Aorta (tissue), 5 donors: ENCODE measurements at regions not wholly inside any gene's neighbourhood (a gene's known extent, or its start where the extent isn't known, plus 50 kb on each side); places are given as distances from the start of the nearest gene placed in this dataset.

Experiments used
- ATAC-seq: fragments of 200-7000 bp; cut with Tn5 transposase; one replicate; pipeline ENCODE4 v1.9.1; 2022; ENCODE audit warnings: moderate library complexity; ENCODE audit not compliant: low FRiP score
- DNase-seq, 2 donors: peaks; one replicate each; pipeline ENCODE4 v3.0.0-alpha.2; 2020
- H3K27ac ChIP-seq, 2 donors: one replicate each; pipeline ENCODE4 v1.5.1; 2013; ENCODE audit warnings: low read length in 2 of 2, mild to moderate bottlenecking in 2 of 2, moderate library complexity in 2 of 2, control low read depth in 1 of 2, inconsistent platforms in 1 of 2, low read depth in 1 of 2
- H3K27me3 ChIP-seq, 2 donors: one replicate each; pipeline ENCODE4 v1.6.1; 2013; ENCODE audit warnings: control low read depth in 1 of 2, low read length in 1 of 2, mild to moderate bottlenecking in 1 of 2, moderate library complexity in 1 of 2; ENCODE audit not compliant: insufficient read depth in 2 of 2, control insufficient read depth in 1 of 2
- H3K36me3 ChIP-seq, 2 donors: one replicate each; pipeline ENCODE4 v1.6.1; 2013; ENCODE audit warnings: control low read depth in 1 of 2, low read length in 1 of 2, mild to moderate bottlenecking in 1 of 2; ENCODE audit not compliant: insufficient read depth in 2 of 2, control insufficient read depth in 1 of 2
- H3K4me1 ChIP-seq, 2 donors: one replicate each; pipeline ENCODE4 v1.6.1; 2013; ENCODE audit warnings: low read length in 2 of 2, control low read depth in 1 of 2, mild to moderate bottlenecking in 1 of 2, moderate library complexity in 1 of 2; ENCODE audit not compliant: insufficient read depth in 2 of 2, control insufficient read depth in 1 of 2
- H3K4me3 ChIP-seq, 2 donors: one replicate each; pipeline ENCODE4 v1.5.1; 2013; ENCODE audit warnings: low read length in 2 of 2, control low read depth in 1 of 2, mild to moderate bottlenecking in 1 of 2
- H3K9me3 ChIP-seq: one replicate; pipeline ENCODE4 v1.6.1; 2013; ENCODE audit warnings: mild to moderate bottlenecking, low read length; ENCODE audit not compliant: control insufficient read depth
- WGBS, 2 donors: extraction: QIAGEN DNeasy Blood & Tissue Kit; methylation state at CpG; one replicate each; pipeline ENCODE4 v1.1.7; 2013; 5-methylcytosine and 5-hydroxymethylcytosine counted together
- intact Hi-C, 2 donors: fragments of 100-400 bp; cut with DNase I; formaldehyde crosslinking; loops; one replicate each; pipeline versions ENCODE4 v1.14.2 to v1.15.0; 2022
- donor health status: healthy with polysubstance abuse.
- donor health status: Bipolar disorder and iron deficiency.
- donor health status: DM: no; HTN: no; CAD: no.
- donor health status: DM: no; HTN: no; CAD: no.
- donor health status: DM: yes; HTN: yes; CAD: no.

DNA sequence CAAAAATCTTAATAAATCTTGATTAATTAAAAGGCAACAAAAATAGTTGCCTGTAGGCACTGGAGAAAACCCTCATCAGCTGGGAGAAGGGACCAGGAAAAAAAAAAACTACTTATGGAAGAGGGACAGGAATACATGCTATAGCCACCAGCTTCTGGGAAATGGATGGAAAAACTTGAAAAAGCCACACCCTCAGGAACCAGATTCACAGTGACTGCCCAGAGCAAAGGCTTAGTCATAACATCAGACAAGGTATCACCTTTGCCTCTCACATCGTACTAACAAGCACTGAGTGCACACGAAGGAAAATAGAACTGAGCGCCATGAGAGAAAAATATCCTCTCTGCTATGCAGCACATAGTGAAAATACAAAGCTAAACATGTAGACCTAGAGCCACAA is 116.9 kb upstream of the GYPC start:
- no peaks in the 10 kb centered on the region for H3K27me3 ChIP-seq

DNA sequence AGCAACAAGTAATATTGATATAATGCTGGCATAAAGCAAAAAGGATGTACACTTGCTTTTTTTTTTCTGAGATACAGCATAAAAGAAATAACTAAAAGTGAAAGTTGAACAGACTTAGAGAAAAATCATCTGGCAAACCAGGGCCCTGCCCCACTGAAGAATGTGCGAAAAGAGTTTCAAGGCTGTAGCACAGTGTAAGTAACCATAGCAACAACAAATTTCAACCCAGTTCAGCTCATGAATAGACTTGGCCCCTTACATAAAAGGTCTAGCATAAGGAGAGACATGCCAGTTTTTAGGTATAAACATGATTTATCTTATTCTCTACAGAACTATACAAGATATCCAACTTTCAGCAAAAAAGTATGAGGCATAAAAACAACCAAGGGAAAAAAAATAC is 113.7 kb upstream of the GYPC start:
- Histone ChIP-seq H3K4me3 (no peak overlapping the region), H3K27ac (no peak overlapping the region), H3K36me3 (no peaks in the 10 kb centered on the region), H3K27me3 (peaks cover 0 to under 1% of the 10 kb centered on the region in 2 donors), H3K4me1 (no peaks in the 10 kb centered on the region), H3K9me3 (no peaks in the 10 kb centered on the region)
- DNase-seq (no peak), ATAC-seq (no peak)
- WGBS, 2 donors: 85 to 99% methylated on average over 1 of the region's 1 CpG
- intact Hi-C loops: no loop called here

More for the DNA sequence above, 116.9 kb upstream of the GYPC start:
- intact Hi-C loops: no loop called here
- no peak for DNase-seq
- Histone ChIP-seq H3K9me3 (no peaks in the 10 kb centered on the region), H3K27ac (no peak overlapping the region), H3K4me1 (no peaks in the 10 kb centered on the region), H3K4me3 (no peak overlapping the region), H3K36me3 (no peaks in the 10 kb centered on the region)
- 86 to 87% methylated on average over 3 of the region's 3 CpGs for WGBS, 2 donors
- no peak for ATAC-seq

GRCh38 chr2:126543081-126543480 is 112.9 kb upstream of the GYPC start:
- H3K27ac ChIP-seq: no peak overlapping the region
- no peak overlapping the region for H3K4me3 ChIP-seq
- no peak for DNase-seq
- intact Hi-C loops: no loop called here
- no peak for ATAC-seq
- 76 to 83% methylated on average over 3 of the region's 3 CpGs for WGBS, 2 donors
- H3K4me1 ChIP-seq: no peaks in the 10 kb centered on the region
- H3K27me3 ChIP-seq: peaks cover 0 to 4% of the 10 kb centered on the region in 2 donors
- H3K9me3 ChIP-seq: no peaks in the 10 kb centered on the region
- no peaks in the 10 kb centered on the region for H3K36me3 ChIP-seq

GRCh38 chr2:126558029-126558428 is 97.9 kb upstream of the GYPC start:
- H3K4me3 ChIP-seq: no peak overlapping the region
- DNase-seq (no peak), ATAC-seq (no peak)
- H3K27ac ChIP-seq: no peak overlapping the region
- H3K9me3 ChIP-seq: no peaks in the 10 kb centered on the region
- H3K36me3 ChIP-seq: no peaks in the 10 kb centered on the region
- H3K4me1 ChIP-seq: no peaks in the 10 kb centered on the region
- intact Hi-C loops: no loop called here
- H3K27me3 ChIP-seq: no peaks in the 10 kb centered on the region
- 94 to 95% methylated on average over 11 of the region's 11 CpGs for WGBS, 2 donors

GRCh38 chr2:126568734-126569133 is 87.2 kb upstream of the GYPC start:
- Histone ChIP-seq H3K4me1 (no peaks in the 10 kb centered on the region), H3K27ac (no peak overlapping the region), H3K4me3 (no peak overlapping the region), H3K27me3 (no peaks in the 10 kb centered on the region), H3K36me3 (no peaks in the 10 kb centered on the region), H3K9me3 (no peaks in the 10 kb centered on the region)
- ATAC-seq (no peak), DNase-seq (no peak)
- intact Hi-C loops: no loop called here

GRCh38 chr2:126571403-126571802 is 84.6 kb upstream of the GYPC start:
- Histone ChIP-seq H3K36me3 (no peaks in the 10 kb centered on the region), H3K4me3 (no peak overlapping the region), H3K27ac (no peak overlapping the region), H3K4me1 (no peaks in the 10 kb centered on the region), H3K27me3 (no peaks in the 10 kb centered on the region), H3K9me3 (peaks cover under 1% of the 10 kb centered on the region)
- intact Hi-C loops: no loop called here
- 61 to 63% methylated on average over 3 of the region's 3 CpGs for WGBS, 2 donors
- ATAC-seq: no peak
- no peak for DNase-seq

- intact Hi-C loops: no loop called here
- WGBS, 2 donors: 23 to 26% methylated on average over 1 of the region's 1 CpG
- ATAC-seq: no peak
Observed at GRCh38 chr2:126575631-126576030, 80.3 kb upstream of the GYPC start.

GRCh38 chr2:126579868-126580267 is 76.1 kb upstream of the GYPC start:
- Histone ChIP-seq H3K4me3 (no peak overlapping the region), H3K4me1 (no peaks in the 10 kb centered on the region), H3K36me3 (no peaks in the 10 kb centered on the region), H3K9me3 (peaks cover 3% of the 10 kb centered on the region), H3K27me3 (no peaks in the 10 kb centered on the region), H3K27ac (no peak overlapping the region)
- intact Hi-C loops: no loop called here
- 94 to 95% methylated on average over 9 of the region's 9 CpGs for WGBS, 2 donors
- no peak for DNase-seq
- ATAC-seq: no peak

More at GRCh38 chr2:126575631-126576030, 80.3 kb upstream of the GYPC start:
- H3K9me3 ChIP-seq: peaks cover 3% of the 10 kb centered on the region
- no peaks in the 10 kb centered on the region for H3K36me3 ChIP-seq
- no peak for DNase-seq
- no peaks in the 10 kb centered on the region for H3K4me1 ChIP-seq
- H3K27me3 ChIP-seq: no peaks in the 10 kb centered on the region
- H3K27ac ChIP-seq: no peak overlapping the region
- H3K4me3 ChIP-seq: no peak overlapping the region

GRCh38 chr2:126586317-126586716 is 69.6 kb upstream of the GYPC start:
- Histone ChIP-seq H3K27me3 (no peaks in the 10 kb centered on the region), H3K27ac (no peak overlapping the region), H3K36me3 (no peaks in the 10 kb centered on the region), H3K4me1 (no peaks in the 10 kb centered on the region), H3K4me3 (no peak overlapping the region), H3K9me3 (no peaks in the 10 kb centered on the region)
- DNase-seq (no peak), ATAC-seq (no peak)
- 74 to 89% methylated on average over 8 of the region's 8 CpGs for WGBS, 2 donors
- intact Hi-C loops: no loop called here
